COR-L47 (cell line): ENCODE measurements at regions not wholly inside any gene's neighbourhood (a gene's known extent, or its start where the extent isn't known, plus 50 kb on each side); places are given as distances from the start of the nearest gene placed in this dataset.
"Not testable (repeated sequence)": the region's sequence is repeated elsewhere in the genome, so short reads cannot be mapped to it uniquely, and the experiment has no call there.

ENCODE experiments used
- DNase-seq: peaks from one replicate; lab custom pipeline; 2025; lab: John Stamatoyannopoulos, UW

GRCh38 chr4:112708772-112709171, 71.8 kb downstream of the LARP7 start:
- DNase-seq: no peak

- no peak for DNase-seq
Measured at GRCh38 chr4:112714922-112715901, 78.3 kb downstream of the LARP7 start.

- DNase-seq: no peak
Measured at GRCh38 chr4:112717856-112718255, 80.9 kb downstream of the LARP7 start.

- DNase-seq: no peak
Measured at GRCh38 chr4:112721627-112722026, 84.7 kb downstream of the LARP7 start.

GRCh38 chr4:112726041-112726440, 89.1 kb downstream of the LARP7 start:
- no peak for DNase-seq

GRCh38 chr4:112727728-112728127, 90.8 kb downstream of the LARP7 start:
- DNase-seq: not testable (repeated sequence)

GRCh38 chr4:112731715-112732114, 94.8 kb downstream of the LARP7 start:
- no peak for DNase-seq

GRCh38 chr4:112732142-112732541, 95.2 kb downstream of the LARP7 start:
- DNase-seq: no peak

- no peak for DNase-seq
Measured at GRCh38 chr4:112735474-112735951, 98.6 kb downstream of the LARP7 start.

GRCh38 chr4:112736718-112737135, 99.8 kb downstream of the LARP7 start:
- no peak for DNase-seq

GRCh38 chr4:112739442-112739841, 102.5 kb downstream of the LARP7 start:
- DNase-seq: no peak

GRCh38 chr4:112747036-112747435, 110.1 kb downstream of the LARP7 start:
- no peak for DNase-seq

- no peak for DNase-seq
Measured at GRCh38 chr4:112748352-112748878, 111.5 kb downstream of the LARP7 start.

- DNase-seq: not testable (repeated sequence)
Measured at GRCh38 chr4:112750749-112751148, 113.8 kb downstream of the LARP7 start.

GRCh38 chr4:112751447-112751846, 114.5 kb downstream of the LARP7 start:
- DNase-seq: no peak

- DNase-seq: no peak
Measured at GRCh38 chr4:112752061-112752460, 115.1 kb downstream of the LARP7 start.

- no peak for DNase-seq
Measured at GRCh38 chr4:112752510-112752909, 115.6 kb downstream of the LARP7 start.

GRCh38 chr4:112753333-112753732, 116.4 kb downstream of the LARP7 start:
- DNase-seq: no peak

- DNase-seq: no peak
Measured at GRCh38 chr4:112759313-112759712, 122.4 kb downstream of the LARP7 start.

- DNase-seq: peak; percentile 39
Measured at GRCh38 chr4:112765317-112765974, 128.5 kb downstream of the LARP7 start.

GRCh38 chr4:112766422-112766821, 129.5 kb downstream of the LARP7 start:
- no peak for DNase-seq

GRCh38 chr4:112767386-112767785, 130.4 kb downstream of the LARP7 start:
- no peak for DNase-seq

GRCh38 chr4:112770114-112770513, 133.2 kb downstream of the LARP7 start:
- no peak for DNase-seq
